ENCODE measurements at regions not wholly inside any gene's neighbourhood (a gene's known extent, or its start where the extent isn't known, plus 50 kb on each side); places are given as distances from the start of the nearest gene placed in this dataset.

GRCh38 chr4:10334506-10335028, 122.7 kb downstream of the ZNF518B start:
- no peak for DNase-seq

GRCh38 chr4:10333942-10334341, 123.3 kb downstream of the ZNF518B start:
- no peak for DNase-seq

GRCh38 chr4:10326075-10326474, 131.2 kb downstream of the ZNF518B start:
- no peak for DNase-seq

GRCh38 chr4:10321931-10322330, 135.3 kb downstream of the ZNF518B start:
- no peak for DNase-seq

GRCh38 chr4:10320130-10320529, 137.1 kb downstream of the ZNF518B start:
- DNase-seq, result no peak

- no peak for DNase-seq
Measured at GRCh38 chr4:10317345-10317744, 139.9 kb downstream of the ZNF518B start.

- no peak for DNase-seq
Measured at GRCh38 chr4:10316851-10317250, 140.4 kb downstream of the ZNF518B start.

- no peak for DNase-seq
Measured at GRCh38 chr4:10315638-10316037, 141.6 kb downstream of the ZNF518B start.

GRCh38 chr4:10312568-10312967, 144.7 kb downstream of the ZNF518B start:
- no peak for DNase-seq

- DNase-seq, result no peak
Measured at GRCh38 chr4:10311939-10312338, 145.3 kb downstream of the ZNF518B start.

- DNase-seq, result no peak
Measured at GRCh38 chr4:10305816-10306215, 151.4 kb downstream of the ZNF518B start.

GRCh38 chr4:10303291-10303690, 153.9 kb downstream of the ZNF518B start:
- no peak for DNase-seq

- no peak for DNase-seq
Measured at GRCh38 chr4:10302096-10302495, 155.1 kb downstream of the ZNF518B start.

GRCh38 chr4:10299601-10300000, 157.6 kb downstream of the ZNF518B start:
- no peak for DNase-seq

- no peak for DNase-seq
Measured at GRCh38 chr4:10298681-10299080, 158.5 kb downstream of the ZNF518B start.

- DNase-seq, result no peak
Measured at GRCh38 chr4:10296730-10297129, 160.5 kb downstream of the ZNF518B start.

GRCh38 chr4:10295301-10295700, 161.9 kb downstream of the ZNF518B start:
- no peak for DNase-seq

GRCh38 chr4:10289538-10289906, 167.7 kb downstream of the ZNF518B start:
- DNase-seq, result no peak

GRCh38 chr4:10288830-10289537, 168.2 kb downstream of the ZNF518B start:
- no peak for DNase-seq

- no peak for DNase-seq
Measured at GRCh38 chr4:10285028-10285427, 168.4 kb upstream of the WDR1 start.

GRCh38 chr4:10283761-10284160, 167.2 kb upstream of the WDR1 start:
- DNase-seq, result no peak

GRCh38 chr4:10281996-10282395, 165.4 kb upstream of the WDR1 start:
- no peak for DNase-seq

- no peak for DNase-seq
Measured at GRCh38 chr4:10279261-10279660, 162.7 kb upstream of the WDR1 start.

- DNase-seq, result no peak
Measured at GRCh38 chr4:10278071-10278470, 161.5 kb upstream of the WDR1 start.

GRCh38 chr4:10276152-10276551, 159.6 kb upstream of the WDR1 start:
- DNase-seq, result no peak
